Sigmoid colon (tissue), 4 donors: ENCODE measurements at regions not wholly inside any gene's neighbourhood (a gene's known extent, or its start where the extent isn't known, plus 50 kb on each side); places are given as distances from the start of the nearest gene placed in this dataset.
A peak's percentile ranks its signal among the peaks of the same experiment; 100 is the strongest.

Source experiments
- CTCF ChIP-seq, 4 experiments: fragments of 450-650 bp in 3 of 4; fragments of 200-600 bp in 1 of 4; IDR thresholded peaks; one replicate each; pipeline ENCODE4 v1.5.1; 2016 to 2019; ENCODE audit warnings: antibody characterized with exemption in 4 of 4, mild to moderate bottlenecking in 3 of 4, moderate library complexity in 2 of 4
- EP300 ChIP-seq, 4 donors: sonication (generic); formaldehyde crosslinking; IDR thresholded peaks; one replicate each; pipeline ENCODE4 v1.6.1; 2017; ENCODE audit warnings: antibody characterized with exemption in 4 of 4
- POLR2A ChIP-seq, 2 donors: fragments of 450-650 bp; IDR thresholded peaks; one replicate each; pipeline ENCODE4 v1.6.1; 2016; ENCODE audit warnings: antibody characterized with exemption in 2 of 2, mild to moderate bottlenecking in 2 of 2, moderate library complexity in 2 of 2
- POLR2AphosphoS5 ChIP-seq, 4 donors: sonication (generic); formaldehyde crosslinking; IDR thresholded peaks; one replicate each; pipeline ENCODE4 v1.6.1; 2017; ENCODE audit warnings: antibody characterized with exemption in 4 of 4

- TF ChIP-seq CTCF (IDR thresholded peaks at IDR 0.05) (no peak), POLR2A (IDR thresholded peaks at IDR 0.05) (no peak), EP300 (IDR thresholded peaks at IDR 0.05) (peak in 1 of 4 donors; percentile 41), POLR2AphosphoS5 (IDR thresholded peaks at IDR 0.05) (peak in 2 of 4 donors; percentile 10 to 15)
Measured at GRCh38 chr13:50519866-50520265, 323.6 kb downstream of the DLEU7 start.
